WTC11 (cell line): ENCODE measurements at regions not wholly inside any gene's neighbourhood (a gene's known extent, or its start where the extent isn't known, plus 50 kb on each side); places are given as distances from the start of the nearest gene placed in this dataset.

Source experiments
- ATAC-seq: fragments of 200-7000 bp; cut with Tn5 transposase; 2 replicates; pipeline ENCODE4 v1.10.0; 2021; ENCODE audit warnings: mild to moderate bottlenecking, moderate library complexity
- CTCF ChIA-PET: fragments of 300-600 bp; sonication (Branson Sonifier 250); formaldehyde crosslinking; loops from one replicate; lab custom pipeline; 2021; ENCODE audit warnings: antibody characterized with exemption; lab: Charles Lee
- POLR2A ChIA-PET: fragments of 350-600 bp; sonication (Branson Sonifier 250); formaldehyde crosslinking; loops from one replicate; lab custom pipeline; 2021; ENCODE audit warnings: antibody characterized with exemption; lab: Charles Lee
- DNase-seq: peaks from one replicate; pipeline ENCODE4 v3.0.0; 2021; ENCODE audit warnings: low spot score
- H3K27ac Mint-ChIP-seq: 2 replicates; pipeline ENCODE4 v1.8.0; 2021; ENCODE audit warnings: mixed read lengths
- H3K27me3 Mint-ChIP-seq: 2 replicates; pipeline ENCODE4 v1.8.0; 2021; ENCODE audit warnings: low read depth, mild to moderate bottlenecking, moderate library complexity, mixed read lengths
- H3K36me3 Mint-ChIP-seq: 2 replicates; pipeline ENCODE4 v1.8.0; 2021; ENCODE audit warnings: mixed read lengths
- H3K4me1 Mint-ChIP-seq: 2 replicates; pipeline ENCODE4 v1.8.0; 2022; ENCODE audit warnings: mixed read lengths
- H3K4me3 Mint-ChIP-seq: 2 replicates; pipeline ENCODE4 v1.8.0; 2021; ENCODE audit warnings: mild to moderate bottlenecking, moderate library complexity, mixed read lengths
- H3K9me3 Mint-ChIP-seq: 2 replicates; pipeline ENCODE4 v1.8.0; 2021; ENCODE audit warnings: mixed read lengths
- CBFB ChIP-seq: sonication (generic); formaldehyde crosslinking; IDR thresholded peaks from 2 replicates; pipeline ENCODE4 v1.8.1; 2022; ENCODE audit warnings: mild to moderate bottlenecking, low read depth, missing genetic modification reagents
- JAZF1 ChIP-seq: fragments of 250-450 bp; sonication (Bioruptor Pico); IDR thresholded peaks from 2 replicates; pipeline ENCODE4 v1.9.0; 2021; ENCODE audit warnings: moderate library complexity, mild to moderate bottlenecking, inconsistent platforms
- NFE2L1 ChIP-seq: sonication (generic); formaldehyde crosslinking; IDR thresholded peaks from 2 replicates; pipeline ENCODE4 v1.8.1; 2023; ENCODE audit warnings: missing genetic modification reagents
- RORB ChIP-seq: fragments of 250-450 bp; sonication (Bioruptor Pico); IDR thresholded peaks from 2 replicates; pipeline ENCODE4 v1.9.0; 2021; ENCODE audit warnings: mild to moderate bottlenecking
- TEAD1 ChIP-seq: sonication (generic); formaldehyde crosslinking; IDR thresholded peaks from 2 replicates; pipeline ENCODE4 v1.8.0; 2022; ENCODE audit warnings: mild to moderate bottlenecking, missing genetic modification reagents
- TEAD4 ChIP-seq: sonication (generic); formaldehyde crosslinking; IDR thresholded peaks from 2 replicates; pipeline ENCODE4 v1.8.0; 2022; ENCODE audit warnings: mild to moderate bottlenecking, missing genetic modification reagents
- TP53 ChIP-seq: sonication (generic); formaldehyde crosslinking; IDR thresholded peaks from 2 replicates; pipeline ENCODE4 v1.8.1; 2023; ENCODE audit warnings: mild to moderate bottlenecking, missing genetic modification reagents
- ZBTB43 ChIP-seq: sonication (generic); formaldehyde crosslinking; IDR thresholded peaks from 2 replicates; pipeline ENCODE4 v1.8.1; 2023; ENCODE audit warnings: mild to moderate bottlenecking, missing genetic modification reagents
- ZNF232 ChIP-seq: sonication (generic); formaldehyde crosslinking; IDR thresholded peaks from 2 replicates; pipeline ENCODE4 v1.8.0; 2022; ENCODE audit warnings: mild to moderate bottlenecking, missing genetic modification reagents
- ZNF396 ChIP-seq: fragments of 250-450 bp; sonication (Bioruptor Pico); IDR thresholded peaks from 2 replicates; pipeline ENCODE4 v1.8.0; 2021; ENCODE audit warnings: mild to moderate bottlenecking, moderate library complexity, borderline replicate concordance
- ZNF671 ChIP-seq: fragments of 250-450 bp; sonication (Bioruptor Pico); IDR thresholded peaks from 2 replicates; pipeline ENCODE4 v1.8.0; 2021; ENCODE audit warnings: mild to moderate bottlenecking
- TF ChIP-seq, protein P1 (sequence below): sonication (generic); formaldehyde crosslinking; IDR thresholded peaks from 2 replicates; pipeline ENCODE4 v1.8.0; 2023; ENCODE audit warnings: missing genetic modification reagents
- TF ChIP-seq, protein P2 (sequence below): sonication (generic); formaldehyde crosslinking; IDR thresholded peaks from 2 replicates; pipeline ENCODE4 v1.8.1; 2023; ENCODE audit warnings: mild to moderate bottlenecking, missing genetic modification reagents, borderline replicate concordance
- TF ChIP-seq, protein P3 (sequence below): fragments of 250-450 bp; sonication (Bioruptor Pico); conservative IDR thresholded peaks from 2 replicates; pipeline ENCODE4 v1.9.0; 2021; ENCODE audit warnings: mild to moderate bottlenecking
- TF ChIP-seq, protein P4 (sequence below): fragments of 250-450 bp; sonication (Bioruptor Pico); IDR thresholded peaks from 2 replicates; pipeline ENCODE4 v1.9.0; 2021; ENCODE audit warnings: mild to moderate bottlenecking
- TF ChIP-seq, protein P5 (sequence below): sonication (generic); formaldehyde crosslinking; IDR thresholded peaks from 2 replicates; pipeline ENCODE4 v1.8.0; 2023; ENCODE audit warnings: mild to moderate bottlenecking, missing genetic modification reagents

DNA sequence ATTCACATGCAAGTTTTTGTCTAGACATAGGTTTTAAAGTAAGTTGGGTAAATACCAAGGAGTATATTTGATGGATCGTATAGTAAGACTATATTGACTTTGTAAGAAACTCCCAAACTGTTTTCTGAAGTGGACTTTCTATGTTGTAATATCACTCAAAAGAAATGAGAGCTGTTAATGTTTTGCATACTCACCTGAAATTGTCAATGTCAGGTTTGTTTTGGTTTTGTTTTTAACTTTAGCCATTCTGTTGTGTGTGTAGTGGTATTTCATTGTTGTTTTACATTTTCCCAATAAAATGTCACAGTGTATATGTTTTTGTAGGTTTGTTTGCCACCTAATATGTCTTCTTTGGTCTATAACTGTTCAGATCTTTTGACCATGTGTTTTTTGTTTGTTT lies 375.7 kb upstream of the CDH9 start:
- no peaks in the 10 kb centered on the region for H3K27me3 Mint-ChIP-seq
- POLR2A ChIA-PET = no interaction called here

More for the DNA sequence above, 375.7 kb upstream of the CDH9 start:
- no peak overlapping the region for H3K27ac Mint-ChIP-seq
- ATAC-seq = no peak
- CTCF ChIA-PET = no interaction called here
- peaks cover 15% of the 10 kb centered on the region for H3K9me3 Mint-ChIP-seq
- DNase-seq = no peak
- no peaks in the 10 kb centered on the region for H3K4me1 Mint-ChIP-seq
- TF ChIP-seq, protein P1, sequence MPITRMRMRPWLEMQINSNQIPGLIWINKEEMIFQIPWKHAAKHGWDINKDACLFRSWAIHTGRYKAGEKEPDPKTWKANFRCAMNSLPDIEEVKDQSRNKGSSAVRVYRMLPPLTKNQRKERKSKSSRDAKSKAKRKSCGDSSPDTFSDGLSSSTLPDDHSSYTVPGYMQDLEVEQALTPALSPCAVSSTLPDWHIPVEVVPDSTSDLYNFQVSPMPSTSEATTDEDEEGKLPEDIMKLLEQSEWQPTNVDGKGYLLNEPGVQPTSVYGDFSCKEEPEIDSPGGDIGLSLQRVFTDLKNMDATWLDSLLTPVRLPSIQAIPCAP (CRISPR knock-in tag) = no peak
- TF ChIP-seq RORB (CRISPR knock-in tag) (no peak), TEAD4 (CRISPR knock-in tag) (no peak), TP53 (CRISPR knock-in tag) (no peak), NFE2L1 (CRISPR knock-in tag) (no peak), ZBTB43 (no peak), TEAD1 (CRISPR knock-in tag) (no peak), ZNF671 (CRISPR knock-in tag) (no peak), JAZF1 (CRISPR knock-in tag) (no peak), CBFB (CRISPR knock-in tag) (no peak), ZNF232 (CRISPR knock-in tag) (no peak), ZNF396 (CRISPR knock-in tag) (no peak)
- TF ChIP-seq, protein P2, sequence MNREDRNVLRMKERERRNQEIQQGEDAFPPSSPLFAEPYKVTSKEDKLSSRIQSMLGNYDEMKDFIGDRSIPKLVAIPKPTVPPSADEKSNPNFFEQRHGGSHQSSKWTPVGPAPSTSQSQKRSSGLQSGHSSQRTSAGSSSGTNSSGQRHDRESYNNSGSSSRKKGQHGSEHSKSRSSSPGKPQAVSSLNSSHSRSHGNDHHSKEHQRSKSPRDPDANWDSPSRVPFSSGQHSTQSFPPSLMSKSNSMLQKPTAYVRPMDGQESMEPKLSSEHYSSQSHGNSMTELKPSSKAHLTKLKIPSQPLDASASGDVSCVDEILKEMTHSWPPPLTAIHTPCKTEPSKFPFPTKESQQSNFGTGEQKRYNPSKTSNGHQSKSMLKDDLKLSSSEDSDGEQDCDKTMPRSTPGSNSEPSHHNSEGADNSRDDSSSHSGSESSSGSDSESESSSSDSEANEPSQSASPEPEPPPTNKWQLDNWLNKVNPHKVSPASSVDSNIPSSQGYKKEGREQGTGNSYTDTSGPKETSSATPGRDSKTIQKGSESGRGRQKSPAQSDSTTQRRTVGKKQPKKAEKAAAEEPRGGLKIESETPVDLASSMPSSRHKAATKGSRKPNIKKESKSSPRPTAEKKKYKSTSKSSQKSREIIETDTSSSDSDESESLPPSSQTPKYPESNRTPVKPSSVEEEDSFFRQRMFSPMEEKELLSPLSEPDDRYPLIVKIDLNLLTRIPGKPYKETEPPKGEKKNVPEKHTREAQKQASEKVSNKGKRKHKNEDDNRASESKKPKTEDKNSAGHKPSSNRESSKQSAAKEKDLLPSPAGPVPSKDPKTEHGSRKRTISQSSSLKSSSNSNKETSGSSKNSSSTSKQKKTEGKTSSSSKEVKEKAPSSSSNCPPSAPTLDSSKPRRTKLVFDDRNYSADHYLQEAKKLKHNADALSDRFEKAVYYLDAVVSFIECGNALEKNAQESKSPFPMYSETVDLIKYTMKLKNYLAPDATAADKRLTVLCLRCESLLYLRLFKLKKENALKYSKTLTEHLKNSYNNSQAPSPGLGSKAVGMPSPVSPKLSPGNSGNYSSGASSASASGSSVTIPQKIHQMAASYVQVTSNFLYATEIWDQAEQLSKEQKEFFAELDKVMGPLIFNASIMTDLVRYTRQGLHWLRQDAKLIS (CRISPR knock-in tag) = no peak
- TF ChIP-seq, protein P3, sequence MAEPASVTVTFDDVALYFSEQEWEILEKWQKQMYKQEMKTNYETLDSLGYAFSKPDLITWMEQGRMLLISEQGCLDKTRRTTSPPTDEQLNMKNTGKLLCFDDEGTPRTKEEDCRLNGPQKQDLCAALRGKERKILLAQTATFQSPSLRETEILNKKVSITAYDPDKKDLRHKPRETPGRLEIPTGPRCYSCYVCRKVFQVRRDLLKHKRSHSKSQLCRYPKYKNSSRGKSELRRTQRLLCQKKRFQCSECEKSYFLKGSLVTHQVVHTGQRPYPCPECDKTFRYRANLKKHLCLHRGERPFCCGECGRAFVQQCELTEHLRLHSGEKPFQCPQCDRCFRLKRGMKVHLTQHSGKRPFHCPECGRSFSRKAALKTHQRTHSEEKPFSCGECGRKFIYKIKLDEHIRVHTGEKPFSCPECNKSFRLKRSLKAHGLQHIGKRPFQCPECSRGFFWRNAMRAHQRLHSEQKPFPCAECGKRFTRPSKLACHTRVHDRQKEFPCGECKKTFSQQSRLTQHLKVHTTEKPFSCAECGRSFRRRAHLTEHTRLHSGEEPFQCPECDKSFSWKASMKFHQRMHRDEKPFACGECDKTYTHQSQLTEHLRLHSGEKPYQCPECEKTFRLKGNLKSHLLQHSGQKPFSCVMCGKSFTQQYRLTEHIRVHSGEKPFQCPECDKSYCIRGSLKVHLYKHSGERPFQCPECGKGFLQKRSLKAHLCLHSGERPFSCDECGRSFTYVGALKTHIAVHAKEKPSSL = no peak
- TF ChIP-seq, protein P4, sequence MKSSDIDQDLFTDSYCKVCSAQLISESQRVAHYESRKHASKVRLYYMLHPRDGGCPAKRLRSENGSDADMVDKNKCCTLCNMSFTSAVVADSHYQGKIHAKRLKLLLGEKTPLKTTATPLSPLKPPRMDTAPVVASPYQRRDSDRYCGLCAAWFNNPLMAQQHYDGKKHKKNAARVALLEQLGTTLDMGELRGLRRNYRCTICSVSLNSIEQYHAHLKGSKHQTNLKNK (CRISPR knock-in tag) = no peak
- TF ChIP-seq, protein P5, sequence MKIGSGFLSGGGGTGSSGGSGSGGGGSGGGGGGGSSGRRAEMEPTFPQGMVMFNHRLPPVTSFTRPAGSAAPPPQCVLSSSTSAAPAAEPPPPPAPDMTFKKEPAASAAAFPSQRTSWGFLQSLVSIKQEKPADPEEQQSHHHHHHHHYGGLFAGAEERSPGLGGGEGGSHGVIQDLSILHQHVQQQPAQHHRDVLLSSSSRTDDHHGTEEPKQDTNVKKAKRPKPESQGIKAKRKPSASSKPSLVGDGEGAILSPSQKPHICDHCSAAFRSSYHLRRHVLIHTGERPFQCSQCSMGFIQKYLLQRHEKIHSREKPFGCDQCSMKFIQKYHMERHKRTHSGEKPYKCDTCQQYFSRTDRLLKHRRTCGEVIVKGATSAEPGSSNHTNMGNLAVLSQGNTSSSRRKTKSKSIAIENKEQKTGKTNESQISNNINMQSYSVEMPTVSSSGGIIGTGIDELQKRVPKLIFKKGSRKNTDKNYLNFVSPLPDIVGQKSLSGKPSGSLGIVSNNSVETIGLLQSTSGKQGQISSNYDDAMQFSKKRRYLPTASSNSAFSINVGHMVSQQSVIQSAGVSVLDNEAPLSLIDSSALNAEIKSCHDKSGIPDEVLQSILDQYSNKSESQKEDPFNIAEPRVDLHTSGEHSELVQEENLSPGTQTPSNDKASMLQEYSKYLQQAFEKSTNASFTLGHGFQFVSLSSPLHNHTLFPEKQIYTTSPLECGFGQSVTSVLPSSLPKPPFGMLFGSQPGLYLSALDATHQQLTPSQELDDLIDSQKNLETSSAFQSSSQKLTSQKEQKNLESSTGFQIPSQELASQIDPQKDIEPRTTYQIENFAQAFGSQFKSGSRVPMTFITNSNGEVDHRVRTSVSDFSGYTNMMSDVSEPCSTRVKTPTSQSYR = no peak
- H3K36me3 Mint-ChIP-seq = peaks cover 6% of the 10 kb centered on the region
- H3K4me3 Mint-ChIP-seq = no peak overlapping the region
